DMS 273 (cell line): ENCODE measurements at regions not wholly inside any gene's neighbourhood (a gene's known extent, or its start where the extent isn't known, plus 50 kb on each side); places are given as distances from the start of the nearest gene placed in this dataset.
"Not testable (repeated sequence)": the region's sequence is repeated elsewhere in the genome, so short reads cannot be mapped to it uniquely, and the experiment has no call there.

Experiments used
- DNase-seq: peaks from one replicate; lab custom pipeline; 2025; ENCODE audit not compliant: unreplicated experiment; lab: John Stamatoyannopoulos, UW

DNA sequence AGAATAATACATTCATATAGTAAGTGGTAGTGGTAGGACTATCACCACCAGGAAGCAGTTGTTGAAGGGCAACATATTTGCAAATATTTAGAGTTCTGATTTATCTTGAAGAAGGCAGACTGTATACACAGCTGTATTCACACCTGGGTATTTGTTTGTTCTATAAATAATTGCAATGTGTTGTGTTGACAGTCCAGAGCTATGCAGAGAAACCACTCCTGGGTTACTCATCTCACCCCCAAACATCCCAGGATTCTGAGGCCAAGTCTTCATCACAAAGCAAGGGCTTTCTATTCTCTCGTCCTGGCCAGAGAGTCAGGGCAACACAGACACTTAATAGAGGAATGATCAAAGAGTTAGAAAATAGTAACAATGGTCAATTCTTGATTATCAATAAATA, 102.1 kb upstream of the FAT3 start:
- no peak for DNase-seq

- no peak for DNase-seq
Measured at GRCh38 chr11:92111287-92111686, 113.3 kb upstream of the FAT3 start.

DNA sequence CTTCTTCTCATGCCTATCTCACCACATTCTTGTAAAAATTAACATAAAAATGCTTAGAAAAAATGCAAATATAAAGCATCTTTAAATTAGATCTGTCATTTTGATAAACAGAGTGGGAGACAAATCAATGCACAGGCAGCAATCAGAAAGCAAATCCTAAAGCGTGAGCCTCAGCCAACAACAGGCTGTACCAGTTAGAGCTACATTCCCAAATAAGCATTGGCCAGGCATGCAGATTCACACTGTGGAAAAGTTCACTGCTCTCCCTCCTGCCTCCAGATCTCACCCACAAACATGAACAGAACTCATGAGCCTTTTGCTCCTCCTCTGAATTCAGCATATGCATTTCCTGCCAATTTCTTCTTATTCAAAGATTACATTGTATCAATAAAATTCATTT, 115.2 kb upstream of the FAT3 start:
- no peak for DNase-seq

GRCh38 chr11:92107331-92107730, 117.3 kb upstream of the FAT3 start:
- no peak for DNase-seq

DNA sequence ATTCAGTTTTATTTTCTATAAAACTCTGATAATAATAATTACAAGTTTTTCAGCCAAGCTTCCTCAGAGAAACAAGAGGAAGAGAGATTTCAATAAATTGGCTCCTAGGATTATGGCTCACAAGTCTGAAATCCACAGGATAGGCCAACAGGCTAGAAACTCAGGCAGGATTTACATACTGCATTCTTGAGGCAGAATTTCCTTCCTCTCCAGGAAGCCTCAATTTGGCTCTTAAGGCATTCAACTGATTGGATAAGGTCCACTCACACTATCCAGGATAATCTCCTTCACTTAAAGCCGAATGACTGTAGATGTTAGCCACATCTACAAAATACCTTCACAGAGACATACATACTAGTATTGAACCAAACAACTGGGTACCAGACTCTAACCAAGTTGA, 120.3 kb upstream of the FAT3 start:
- DNase-seq: no peak

DNA sequence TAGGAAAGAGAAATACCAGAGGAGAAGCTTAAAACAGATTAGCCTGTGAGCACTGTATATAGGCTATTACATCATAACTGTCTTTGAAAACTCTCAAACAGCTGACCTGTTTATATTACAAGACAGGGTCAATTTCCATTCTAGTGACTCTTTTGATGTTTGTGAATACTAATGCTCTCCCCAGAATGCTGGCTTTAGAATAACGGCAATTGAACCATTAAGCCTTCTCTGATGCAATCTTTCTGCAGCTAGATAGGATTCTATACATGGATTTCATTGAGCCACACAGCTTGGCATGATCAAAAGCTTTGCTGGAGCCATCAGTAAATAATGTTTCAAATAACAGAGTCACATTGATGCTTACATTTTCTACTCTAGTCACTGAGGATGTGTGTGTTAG, 122.7 kb upstream of the FAT3 start:
- no peak for DNase-seq

DNA sequence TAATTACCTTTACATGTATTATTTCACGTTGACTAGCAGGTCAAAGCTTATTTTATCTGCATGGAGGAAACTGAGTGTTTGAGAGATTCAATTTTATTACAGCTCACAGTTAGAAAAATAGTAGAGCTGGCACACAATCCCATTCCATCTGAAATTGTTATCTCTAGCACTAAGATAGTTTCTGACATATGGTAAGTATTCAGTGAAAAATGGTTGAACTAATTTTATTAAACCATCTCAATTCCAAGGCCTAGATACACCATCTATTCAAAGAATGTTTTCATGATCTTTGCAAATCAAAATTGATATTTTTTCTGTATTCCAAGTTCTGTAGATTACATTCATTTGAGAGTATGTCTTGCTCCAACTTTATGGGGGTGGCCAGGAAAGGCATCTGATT, 125.4 kb upstream of the FAT3 start:
- DNase-seq: no peak

DNA sequence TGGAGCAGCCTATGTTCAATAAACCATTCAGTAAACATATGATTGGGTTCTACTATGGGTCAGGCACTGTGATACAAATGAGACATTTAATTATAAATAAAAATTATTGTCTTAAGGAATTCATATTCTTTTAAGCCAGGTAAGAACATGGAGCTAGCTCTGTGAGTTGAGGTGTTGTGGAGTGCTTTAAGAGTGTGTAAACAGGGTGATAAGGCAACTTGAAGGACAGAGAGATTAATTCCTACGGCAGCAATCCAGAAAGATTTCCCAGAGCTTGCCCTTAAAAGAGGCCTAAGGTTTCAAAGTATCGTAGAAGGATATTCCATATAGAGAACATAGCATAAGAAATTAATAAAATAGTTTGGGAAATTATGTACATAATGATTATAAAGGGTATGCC, 126.4 kb upstream of the FAT3 start:
- DNase-seq: no peak

DNA sequence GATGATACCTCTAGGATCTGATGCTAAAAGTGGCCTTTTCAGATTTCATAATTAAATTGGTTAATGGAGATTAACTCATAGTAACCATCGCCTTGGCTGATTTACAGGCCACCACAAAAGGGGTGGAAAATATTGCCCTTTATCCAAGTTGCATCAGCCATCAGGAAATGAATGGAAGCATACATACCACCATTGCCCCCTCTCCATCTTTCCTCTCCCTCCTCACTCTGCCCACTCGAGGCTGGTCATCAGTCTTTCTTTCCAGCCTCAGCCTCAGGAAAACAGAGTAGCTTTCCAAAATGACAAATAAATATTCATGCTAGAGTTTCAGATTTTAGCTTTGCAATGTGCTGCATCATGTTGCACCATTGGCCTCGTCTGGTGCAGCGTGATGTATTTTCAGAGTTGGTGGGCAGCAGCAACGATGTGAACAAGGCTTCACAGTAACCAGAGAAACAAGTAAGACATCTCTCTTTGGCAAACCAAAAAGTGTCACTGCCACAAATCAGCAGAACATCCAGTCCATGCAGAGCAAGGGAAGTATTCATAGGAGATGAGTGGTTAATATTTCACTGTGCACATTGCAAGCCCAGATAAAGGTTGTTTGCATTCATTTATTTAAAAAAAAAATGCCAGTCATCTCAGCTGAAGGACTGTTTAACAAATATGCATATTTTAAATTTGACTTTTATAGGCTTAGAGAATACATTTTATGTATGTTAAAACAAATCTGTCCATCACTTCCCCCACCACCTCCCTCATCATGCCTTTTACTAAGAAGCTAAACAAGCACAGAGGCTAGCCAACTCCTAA, 136.7 kb upstream of the FAT3 start:
- no peak for DNase-seq

GRCh38 chr11:92083123-92083522, 141.5 kb upstream of the FAT3 start:
- no peak for DNase-seq

DNA sequence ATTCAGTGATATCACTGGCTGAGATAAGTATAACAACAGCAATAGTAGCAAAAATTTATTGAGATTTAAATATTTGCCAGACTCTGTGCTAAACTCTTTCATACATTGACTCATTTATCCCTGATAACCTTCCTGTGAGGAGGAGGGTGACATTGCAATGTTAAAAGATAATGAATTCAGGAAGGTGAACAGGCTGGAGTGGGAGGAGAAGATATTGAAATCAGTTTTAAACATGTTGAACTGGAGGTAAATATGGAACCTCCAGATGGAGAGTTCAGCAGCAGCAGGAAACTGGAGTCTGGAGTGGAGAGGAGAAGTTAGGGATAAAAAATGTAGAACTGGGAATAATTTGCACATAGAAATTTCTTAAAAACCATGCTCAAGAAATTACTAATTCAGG, 142.0 kb upstream of the FAT3 start:
- no peak for DNase-seq

- not testable (repeated sequence) for DNase-seq
Measured at GRCh38 chr11:92074498-92074897, 150.1 kb upstream of the FAT3 start.

DNA sequence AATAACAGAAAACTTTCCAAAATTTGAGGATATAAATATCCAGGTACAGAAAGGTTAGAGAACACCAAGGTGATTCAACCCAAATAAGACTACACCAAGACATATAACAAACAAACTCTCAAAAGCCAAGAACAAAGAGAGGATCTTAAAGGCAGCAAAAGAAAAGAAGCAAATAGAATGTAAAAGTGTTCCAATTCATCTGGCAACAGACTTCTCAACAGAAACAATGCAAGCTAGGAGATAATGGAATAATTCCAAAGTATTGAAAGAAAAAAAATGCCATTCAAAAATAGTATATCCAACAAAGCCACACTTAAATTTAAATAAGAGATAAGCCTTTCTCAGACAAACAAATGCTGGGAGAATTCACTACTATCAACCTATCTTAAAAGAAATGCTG, 153.0 kb upstream of the FAT3 start:
- no peak for DNase-seq

- no peak for DNase-seq
Measured at GRCh38 chr11:92070026-92070889, 154.4 kb upstream of the FAT3 start.

DNA sequence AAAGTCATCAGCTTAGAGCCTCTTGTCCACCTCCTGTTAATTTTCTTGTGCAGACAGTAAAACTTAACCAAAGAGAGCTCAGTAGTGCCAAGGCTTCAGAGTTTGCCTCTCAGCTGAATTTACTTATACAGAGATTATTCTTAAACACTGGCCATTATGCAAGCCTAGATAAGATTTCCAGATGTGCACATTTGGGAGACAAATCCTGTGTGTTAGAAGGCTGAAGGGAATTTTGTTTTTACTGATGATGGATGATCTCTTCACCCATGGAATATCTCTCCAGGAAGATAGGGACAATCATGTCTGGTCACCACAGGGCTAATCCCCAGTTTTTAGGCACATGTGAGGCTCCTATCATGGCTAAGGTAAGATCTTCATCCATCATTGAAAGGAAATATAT, 157.6 kb upstream of the FAT3 start:
- DNase-seq: no peak

GRCh38 chr11:92061456-92062062, 163.1 kb upstream of the FAT3 start:
- DNase-seq: no peak

GRCh38 chr11:92057849-92058442, 166.7 kb upstream of the FAT3 start:
- no peak for DNase-seq

DNA sequence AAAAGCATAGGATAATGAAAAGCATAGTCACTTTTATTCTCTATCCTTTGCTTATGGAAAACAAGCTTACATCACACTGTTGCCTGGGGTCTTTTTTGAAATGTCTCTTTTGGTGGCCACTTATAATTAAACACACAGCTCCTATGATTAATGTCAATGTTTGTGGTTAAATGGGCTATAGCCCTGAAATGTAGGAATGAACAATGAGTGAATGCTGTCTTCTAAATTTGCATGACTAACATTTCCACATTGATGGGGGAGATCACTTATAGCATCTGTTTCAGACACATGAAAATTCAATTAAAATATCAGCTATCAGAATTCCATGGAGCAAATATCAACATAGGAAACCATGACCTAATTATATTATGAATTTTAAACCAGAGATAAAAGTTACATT, 171.4 kb upstream of the FAT3 start:
- no peak for DNase-seq

- no peak for DNase-seq
Measured at GRCh38 chr11:92050305-92050704, 174.3 kb upstream of the FAT3 start.

- peak; percentile 2 for DNase-seq
Measured at GRCh38 chr11:92048415-92048814, 176.2 kb upstream of the FAT3 start.

DNA sequence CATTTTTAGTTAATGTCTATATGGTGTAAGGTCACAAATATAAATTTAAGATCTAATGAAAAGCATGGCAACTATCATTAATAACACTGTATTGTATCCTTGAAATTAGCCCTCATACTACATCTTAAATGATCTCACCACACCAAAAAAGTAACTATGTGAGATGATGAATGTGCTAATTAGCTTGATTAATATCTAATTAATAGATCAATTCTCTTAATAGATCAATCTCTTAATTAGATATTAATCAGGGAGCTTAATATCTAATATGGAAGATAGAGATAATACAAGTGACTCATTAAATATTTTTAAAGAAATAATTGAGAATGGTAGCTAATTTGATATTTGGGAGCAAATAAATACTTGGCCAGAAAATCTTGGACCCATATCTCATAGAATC, 178.5 kb upstream of the FAT3 start:
- DNase-seq: no peak

DNA sequence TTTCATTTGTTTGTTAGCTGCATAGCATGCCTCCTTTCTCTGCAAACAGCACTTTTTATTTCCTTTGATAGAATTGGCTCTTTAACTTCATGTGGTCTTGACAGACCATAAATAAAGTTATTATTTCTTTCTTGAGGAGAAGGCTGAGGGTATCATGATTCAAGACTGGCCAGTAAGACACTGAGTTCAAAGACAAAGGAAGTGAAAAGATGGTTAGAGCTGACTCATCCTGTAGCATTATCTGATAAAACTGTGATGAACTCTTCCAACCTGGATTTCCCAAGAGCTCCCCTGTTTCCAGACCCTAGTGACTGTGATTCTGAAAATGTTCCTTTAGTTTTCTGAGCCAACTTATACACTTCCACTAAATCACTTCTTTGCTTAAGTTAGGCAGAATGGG, 179.3 kb upstream of the FAT3 start:
- DNase-seq: no peak
